ENCODE measurements at regions not wholly inside any gene's neighbourhood (a gene's known extent, or its start where the extent isn't known, plus 50 kb on each side); places are given as distances from the start of the nearest gene placed in this dataset.

GRCh38 chr2:234430871-234431270 lies 66.0 kb downstream of the ARL4C start:
- POLR2A ChIA-PET: no interaction called here

More at GRCh38 chr2:234430871-234431270, 66.0 kb downstream of the ARL4C start:
- H3K4me2 ChIP-seq (ENCODE audit: low read depth, low read length): no peak overlapping the region
- no peaks in the 10 kb centered on the region for H3K9me3 ChIP-seq (ENCODE audit: low read length)
- no peaks in the 10 kb centered on the region for H4K20me1 ChIP-seq (ENCODE audit: insufficient read depth, low read length)
- H3K4me3 ChIP-seq (replicated peaks in 1 of 3; ENCODE audit: insufficient read depth in 1 of 3, low read depth in 2 of 3, low read length in 3 of 3): no peak overlapping the region
- in situ Hi-C loops (cut with HindIII; ENCODE audit: extremely low pct_ligation_motif_present, low pct_unique_long_range_greater_than_20kb) (no loop called here), intact Hi-C loops (cut with micrococcal nuclease; ENCODE audit: unreplicated experiment) (no loop called here)
- no peaks in the 10 kb centered on the region for H3K27me3 ChIP-seq (ENCODE audit: control insufficient read depth in 1 of 2, insufficient read depth in 2 of 2, low read length in 2 of 2)
- H2AFZ ChIP-seq (ENCODE audit: low read length): no peak overlapping the region
- BruUV-seq (replicated peaks): no TSS peak
- WGBS (ENCODE audit: low lambda C conversion rate): 54% methylated on average over 2 of the region's 2 CpGs
- H3K9ac ChIP-seq (ENCODE audit: insufficient read depth, low read depth, low read length): no peak overlapping the region
- FAIRE-seq (no peak), DNase-seq (ENCODE audit: low spot score) (no peak), ATAC-seq (no peak)
- peaks cover 15% of the 10 kb centered on the region for H3K4me1 ChIP-seq (ENCODE audit: insufficient read depth, low read length)
- no peak for TF ChIP-seq NRL (CRISPR knock-in tag; IDR thresholded peaks at IDR 0.05; ENCODE audit: borderline replicate concordance)
- no peak for TF ChIP-seq TBP (CRISPR knock-in tag; IDR thresholded peaks at IDR 0.05)
- TF ChIP-seq ZNF382 (CRISPR knock-in tag; IDR thresholded peaks at IDR 0.05; ENCODE audit: borderline replicate concordance): no peak
- TF ChIP-seq KMT2B (CRISPR knock-in tag; IDR thresholded peaks at IDR 0.05): no peak
- no peak for TF ChIP-seq THAP7 (CRISPR knock-in tag; IDR thresholded peaks at IDR 0.05)
- TF ChIP-seq TFAP4 (IDR thresholded peaks at IDR 0.05; ENCODE audit: borderline replicate concordance, low read depth): no peak
- TF ChIP-seq TEAD2 (CRISPR knock-in tag; IDR thresholded peaks at IDR 0.05): no peak
- TF ChIP-seq FOXO1 (CRISPR knock-in tag; IDR thresholded peaks at IDR 0.05): no peak
- TF ChIP-seq ZNF619 (CRISPR knock-in tag; IDR thresholded peaks at IDR 0.05): no peak
- TF ChIP-seq ZNF232 (CRISPR knock-in tag; IDR thresholded peaks at IDR 0.05; ENCODE audit: borderline replicate concordance): no peak
- no peak for TF ChIP-seq PRDM4 (CRISPR knock-in tag; IDR thresholded peaks at IDR 0.05; ENCODE audit: borderline replicate concordance)
- TF ChIP-seq DBP (CRISPR knock-in tag; IDR thresholded peaks at IDR 0.05; ENCODE audit: not compliant biosample characterization): no peak
- TF ChIP-seq ZNF577 (CRISPR knock-in tag; IDR thresholded peaks at IDR 0.05; ENCODE audit: borderline replicate concordance, low read depth): no peak
- CTCF ChIA-PET (ENCODE audit: low intra/inter-chr PET ratio, low total read pairs): no interaction called here
- H3K27ac ChIP-seq (ENCODE audit: extremely low read length, insufficient read depth, low read length): no peak overlapping the region
- H3K79me2 ChIP-seq (ENCODE audit: insufficient read depth, low read length): no peaks in the 10 kb centered on the region
- H3K36me3 ChIP-seq (replicated peaks in 1 of 2; ENCODE audit: control insufficient read depth in 1 of 2, insufficient read depth in 2 of 2, low read length in 2 of 2): no peaks in the 10 kb centered on the region

Measured in HepG2 (cell line).